ENCODE measurements at regions not wholly inside any gene's neighbourhood (a gene's known extent, or its start where the extent isn't known, plus 50 kb on each side); places are given as distances from the start of the nearest gene placed in this dataset.

DNA sequence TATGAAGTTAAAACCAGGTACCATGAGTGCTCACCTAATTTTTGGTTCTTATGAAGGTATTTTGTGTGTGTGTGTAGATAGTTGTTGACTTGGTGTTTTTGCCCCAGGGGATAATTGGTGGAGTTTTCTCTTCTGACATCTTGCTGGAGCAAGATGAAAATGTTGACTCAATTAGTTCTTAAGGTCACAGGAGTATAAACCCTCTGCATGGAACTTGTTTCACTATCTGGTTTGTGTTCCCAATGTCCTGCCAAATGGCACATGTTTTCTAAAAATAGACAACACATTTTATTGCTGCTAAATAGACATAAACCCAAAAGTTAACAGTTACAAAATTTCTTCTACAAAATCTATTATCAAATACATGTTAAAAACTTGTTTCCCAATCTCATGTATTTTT lies 180.9 kb downstream of the FAM170A start:
- TF ChIP-seq, protein P1, sequence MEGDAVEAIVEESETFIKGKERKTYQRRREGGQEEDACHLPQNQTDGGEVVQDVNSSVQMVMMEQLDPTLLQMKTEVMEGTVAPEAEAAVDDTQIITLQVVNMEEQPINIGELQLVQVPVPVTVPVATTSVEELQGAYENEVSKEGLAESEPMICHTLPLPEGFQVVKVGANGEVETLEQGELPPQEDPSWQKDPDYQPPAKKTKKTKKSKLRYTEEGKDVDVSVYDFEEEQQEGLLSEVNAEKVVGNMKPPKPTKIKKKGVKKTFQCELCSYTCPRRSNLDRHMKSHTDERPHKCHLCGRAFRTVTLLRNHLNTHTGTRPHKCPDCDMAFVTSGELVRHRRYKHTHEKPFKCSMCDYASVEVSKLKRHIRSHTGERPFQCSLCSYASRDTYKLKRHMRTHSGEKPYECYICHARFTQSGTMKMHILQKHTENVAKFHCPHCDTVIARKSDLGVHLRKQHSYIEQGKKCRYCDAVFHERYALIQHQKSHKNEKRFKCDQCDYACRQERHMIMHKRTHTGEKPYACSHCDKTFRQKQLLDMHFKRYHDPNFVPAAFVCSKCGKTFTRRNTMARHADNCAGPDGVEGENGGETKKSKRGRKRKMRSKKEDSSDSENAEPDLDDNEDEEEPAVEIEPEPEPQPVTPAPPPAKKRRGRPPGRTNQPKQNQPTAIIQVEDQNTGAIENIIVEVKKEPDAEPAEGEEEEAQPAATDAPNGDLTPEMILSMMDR (IDR thresholded peaks at IDR 0.05; ENCODE audit: extremely low read depth, insufficient read depth, missing control alignments) = no peak
- in situ Hi-C loops (cut with MboI; ENCODE audit: low pct_unique_long_range_greater_than_20kb, low sequenced_read_pairs, unreplicated experiment) = no loop called here
- no peak for DNase-seq (ENCODE audit: low spot score)

DNA sequence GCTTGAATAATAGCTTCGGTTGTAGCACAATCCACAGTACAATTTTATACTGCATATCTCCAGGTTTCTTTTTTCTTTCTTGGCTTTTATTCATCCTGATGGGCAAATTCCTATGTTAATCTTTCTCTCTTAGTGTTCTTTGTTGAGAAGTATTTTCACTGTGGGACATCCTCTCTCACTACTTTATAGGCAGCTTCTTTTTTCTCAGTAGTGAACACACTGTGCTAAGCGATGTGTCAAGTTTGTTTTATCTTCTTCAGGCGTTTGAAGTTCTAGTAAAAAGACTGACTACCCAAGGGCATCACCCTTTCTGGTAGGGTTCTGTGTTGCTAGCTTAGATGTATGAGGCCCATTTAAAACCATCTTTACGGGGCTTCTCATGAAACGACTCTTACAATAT lies 182.1 kb downstream of the FAM170A start:
- no peak for DNase-seq (ENCODE audit: low spot score)
- in situ Hi-C loops (cut with MboI; ENCODE audit: low pct_unique_long_range_greater_than_20kb, low sequenced_read_pairs, unreplicated experiment) = no loop called here
- TF ChIP-seq, protein P1 (IDR thresholded peaks at IDR 0.05; ENCODE audit: extremely low read depth, insufficient read depth, missing control alignments) = no peak

DNA sequence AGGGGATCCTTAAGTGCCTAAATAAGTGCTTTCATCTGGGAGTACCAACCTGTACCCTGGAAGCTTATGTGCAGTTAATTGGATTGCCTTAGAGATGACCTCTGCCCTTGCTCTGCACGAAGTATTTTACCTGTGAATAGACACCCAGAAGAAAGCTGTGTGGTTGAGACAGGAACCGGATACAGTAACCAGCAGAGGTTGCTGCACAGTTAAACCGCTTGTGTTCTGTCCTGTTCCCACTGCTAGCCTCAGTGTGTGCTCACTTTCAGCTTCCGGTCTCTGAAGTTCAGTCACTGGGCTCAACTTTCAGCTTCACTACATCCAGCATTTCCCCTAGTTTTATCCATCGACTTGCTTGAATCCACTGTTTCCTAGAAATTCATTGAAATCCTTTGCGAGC lies 185.3 kb downstream of the FAM170A start:
- in situ Hi-C loops (cut with MboI; ENCODE audit: low pct_unique_long_range_greater_than_20kb, low sequenced_read_pairs, unreplicated experiment) = no loop called here
- no peak for DNase-seq (ENCODE audit: low spot score)
- TF ChIP-seq, protein P1 (IDR thresholded peaks at IDR 0.05; ENCODE audit: extremely low read depth, insufficient read depth, missing control alignments) = no peak

DNA sequence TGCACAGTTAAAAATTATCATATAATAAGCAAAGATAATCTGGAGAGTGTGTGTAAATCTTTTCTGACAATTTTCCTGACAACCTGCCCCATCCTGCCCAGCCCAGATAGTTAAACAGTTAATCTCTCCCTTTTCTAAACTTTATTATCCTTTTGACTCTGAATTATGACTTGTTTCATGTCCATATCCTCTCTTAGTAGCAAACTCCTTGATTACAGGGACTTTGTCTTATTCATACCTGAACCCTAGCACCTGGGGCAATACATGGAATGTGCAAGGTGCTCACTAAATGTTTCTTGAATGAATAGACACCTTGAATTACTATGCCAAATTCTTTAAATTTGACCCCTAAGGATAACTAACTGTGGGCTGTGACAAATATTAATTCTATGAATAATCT lies 186.7 kb downstream of the FAM170A start:
- in situ Hi-C loops (cut with MboI; ENCODE audit: low pct_unique_long_range_greater_than_20kb, low sequenced_read_pairs, unreplicated experiment) = no loop called here
- DNase-seq (ENCODE audit: low spot score) = no peak
- TF ChIP-seq, protein P1 (IDR thresholded peaks at IDR 0.05; ENCODE audit: extremely low read depth, insufficient read depth, missing control alignments) = no peak

DNA sequence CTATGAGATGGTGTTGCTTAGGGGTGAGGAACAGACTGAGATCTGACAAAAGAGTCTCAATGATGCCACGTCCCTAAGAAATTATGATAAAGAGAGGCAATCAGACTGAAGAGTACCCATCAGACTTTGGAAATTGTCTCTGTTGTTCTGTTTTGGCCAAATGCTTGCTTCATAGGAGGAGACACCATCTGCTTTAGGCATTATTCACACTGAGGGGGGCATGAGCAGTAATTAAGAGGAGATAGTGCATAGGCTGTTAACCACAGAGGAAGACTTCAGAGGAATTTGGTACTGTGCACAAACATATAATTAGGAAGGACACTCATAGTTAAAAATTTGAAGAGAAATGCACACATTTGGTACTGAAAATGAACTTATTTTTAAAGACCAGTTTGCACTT lies 190.7 kb downstream of the FAM170A start:
- no peak for DNase-seq (ENCODE audit: low spot score)
- in situ Hi-C loops (cut with MboI; ENCODE audit: low pct_unique_long_range_greater_than_20kb, low sequenced_read_pairs, unreplicated experiment) = no loop called here
- TF ChIP-seq, protein P1 (IDR thresholded peaks at IDR 0.05; ENCODE audit: extremely low read depth, insufficient read depth, missing control alignments) = no peak

DNA sequence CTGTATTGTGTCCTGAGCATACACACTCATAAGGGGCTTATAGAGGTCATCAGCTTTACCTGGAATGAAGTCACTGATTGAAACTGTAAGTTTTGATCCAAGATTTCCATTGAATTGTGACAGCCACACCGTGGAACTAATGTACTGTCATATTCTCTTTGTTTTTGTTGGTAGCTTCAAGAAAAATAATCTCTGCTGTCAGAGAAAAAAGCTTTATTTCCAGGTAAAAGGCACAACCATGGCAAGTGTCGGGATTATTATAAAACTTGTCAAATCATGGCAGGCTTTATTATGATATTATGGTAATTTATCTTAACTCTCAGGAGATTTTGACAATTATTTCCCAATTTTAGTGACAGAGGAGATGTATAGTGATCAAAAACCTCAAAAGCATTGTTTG lies 191.2 kb downstream of the FAM170A start:
- in situ Hi-C loops (cut with MboI; ENCODE audit: low pct_unique_long_range_greater_than_20kb, low sequenced_read_pairs, unreplicated experiment) = no loop called here
- TF ChIP-seq, protein P1 (IDR thresholded peaks at IDR 0.05; ENCODE audit: extremely low read depth, insufficient read depth, missing control alignments) = no peak
- no peak for DNase-seq (ENCODE audit: low spot score)

DNA sequence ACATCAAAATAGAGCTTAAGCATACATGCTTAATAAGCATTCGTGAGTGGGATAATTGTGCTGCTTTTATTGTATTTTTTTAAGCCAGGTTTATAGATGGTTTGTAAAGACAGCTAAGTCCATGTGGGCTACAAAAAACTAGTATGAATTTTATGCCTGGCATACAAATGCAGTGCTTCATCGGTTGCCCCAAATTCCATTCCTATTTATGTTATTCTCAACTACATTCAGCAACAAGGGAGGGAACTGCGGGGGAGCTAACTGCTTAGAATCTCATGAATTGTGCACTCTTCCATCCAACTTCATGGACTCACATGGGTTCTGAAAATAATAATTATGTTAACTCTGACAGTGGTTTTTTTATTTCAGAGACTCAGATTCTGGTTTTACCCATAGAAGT lies 199.2 kb downstream of the FAM170A start:
- DNase-seq (ENCODE audit: low spot score) = no peak
- TF ChIP-seq, protein P1 (IDR thresholded peaks at IDR 0.05; ENCODE audit: extremely low read depth, insufficient read depth, missing control alignments) = no peak
- in situ Hi-C loops (cut with MboI; ENCODE audit: low pct_unique_long_range_greater_than_20kb, low sequenced_read_pairs, unreplicated experiment) = no loop called here
